NCI-H2171 treated with DMSO at 0.1 percent for 48 hours (cell line): ENCODE measurements at regions not wholly inside any gene's neighbourhood (a gene's known extent, or its start where the extent isn't known, plus 50 kb on each side); places are given as distances from the start of the nearest gene placed in this dataset.

Source experiments
- DNase-seq: peaks from one replicate; lab custom pipeline; 2025; lab: John Stamatoyannopoulos, UW

DNA sequence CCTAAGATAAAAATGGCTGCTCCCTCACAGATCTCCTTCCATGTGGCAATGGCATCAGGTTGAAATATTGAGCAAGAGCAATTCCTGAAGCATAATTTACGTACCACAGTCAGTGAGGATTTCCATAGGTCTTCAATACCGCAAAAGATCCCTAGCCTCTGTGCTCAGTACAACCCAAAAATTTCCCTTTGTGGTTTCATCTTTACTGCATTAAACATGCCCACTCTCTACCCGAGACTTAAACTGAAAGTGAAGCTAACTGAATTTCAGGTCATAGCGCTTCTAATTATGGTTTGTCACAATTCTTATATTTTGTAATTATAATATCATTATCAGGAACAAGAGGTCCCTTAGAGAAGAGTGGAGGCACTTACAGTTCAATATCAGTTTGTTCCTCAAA lies 1071.1 kb downstream of the XPNPEP1 start:
- no peak for DNase-seq

DNA sequence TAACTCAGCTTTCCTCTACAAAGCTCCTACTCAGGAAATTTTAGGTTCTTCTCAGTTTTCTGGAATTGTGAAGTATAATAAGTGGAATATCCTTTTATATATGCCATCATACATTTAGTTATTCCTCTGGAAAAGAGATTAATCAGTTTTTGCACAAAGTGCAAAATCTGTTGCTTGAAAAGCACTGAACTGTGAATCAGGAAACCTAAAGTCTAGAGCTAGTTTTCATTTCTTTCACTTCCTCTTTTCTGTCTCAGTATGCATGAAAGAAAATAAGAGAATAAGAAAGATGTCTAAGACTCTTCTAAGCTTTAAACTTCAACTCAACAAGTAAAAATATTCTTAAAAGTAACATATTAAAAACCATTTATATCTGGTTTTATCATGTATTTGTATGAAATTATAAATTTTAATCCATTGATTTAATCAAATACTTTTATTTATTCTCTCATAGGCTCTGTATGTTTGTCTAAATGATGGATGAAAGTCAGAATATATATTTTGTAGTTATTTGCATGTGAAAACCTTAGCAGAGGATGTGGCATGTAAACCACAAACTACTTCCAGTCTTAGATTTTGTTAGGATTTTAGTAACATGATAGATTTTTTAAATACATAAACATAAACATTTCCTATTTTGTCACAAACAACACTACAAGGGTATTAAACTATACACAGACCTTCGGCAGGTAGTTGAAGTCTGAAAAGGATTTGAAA lies 1073.0 kb downstream of the XPNPEP1 start:
- DNase-seq, result no peak

DNA sequence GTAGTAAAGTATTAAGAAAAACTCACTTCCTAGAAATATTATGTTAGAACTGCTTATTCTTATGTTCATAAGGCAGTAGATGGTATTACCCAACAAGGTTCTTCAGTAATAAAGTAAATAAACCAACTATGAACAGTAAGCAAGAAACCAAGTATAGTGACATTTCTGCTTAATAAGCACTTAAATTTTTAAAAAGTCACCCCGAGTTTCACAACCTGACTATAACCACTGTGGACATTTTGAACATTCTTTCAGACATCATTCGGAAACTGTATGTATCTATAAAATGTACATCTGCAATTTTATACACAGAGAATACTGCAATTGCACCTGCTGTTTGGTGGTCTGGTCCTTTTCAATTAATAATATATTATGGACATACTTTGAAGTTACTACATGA lies 1073.6 kb downstream of the XPNPEP1 start:
- no peak for DNase-seq

DNA sequence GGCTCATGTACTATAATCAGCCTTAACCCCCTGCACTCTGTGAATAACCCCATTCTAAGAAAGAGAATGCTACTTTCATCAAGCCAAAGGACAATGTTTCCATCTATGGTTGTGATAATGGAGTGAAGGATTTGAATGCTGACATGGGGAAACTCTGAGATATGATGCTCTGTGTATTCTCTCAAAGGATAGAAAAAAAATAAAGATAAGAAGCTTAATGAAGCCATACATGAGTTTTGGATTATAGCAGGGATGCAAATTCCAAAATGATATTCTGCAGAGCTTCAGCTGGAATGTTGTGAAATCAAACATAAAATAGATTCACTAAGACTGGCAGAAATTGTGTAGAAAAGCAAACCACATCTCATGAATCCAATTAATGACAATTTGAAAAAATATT lies 1074.1 kb downstream of the XPNPEP1 start:
- no peak for DNase-seq

DNA sequence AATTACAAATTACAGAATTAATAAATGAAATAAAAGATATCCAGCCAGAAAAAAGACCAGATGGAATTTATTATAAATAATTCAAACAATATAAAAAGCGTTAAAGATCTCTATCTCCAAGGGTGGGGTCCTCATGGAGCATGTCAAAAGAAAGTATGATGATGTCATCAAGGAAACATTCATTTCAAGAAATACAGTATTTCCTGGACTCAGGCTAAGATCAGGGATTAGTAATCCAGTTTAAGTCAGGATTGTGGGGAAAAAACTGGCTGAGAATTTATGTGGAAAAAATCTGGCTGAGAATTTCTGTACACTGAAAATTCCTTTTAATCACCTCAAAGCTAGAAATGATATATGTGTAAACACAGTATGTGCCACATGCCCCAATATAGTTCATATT lies 1075.3 kb downstream of the XPNPEP1 start:
- no peak for DNase-seq

DNA sequence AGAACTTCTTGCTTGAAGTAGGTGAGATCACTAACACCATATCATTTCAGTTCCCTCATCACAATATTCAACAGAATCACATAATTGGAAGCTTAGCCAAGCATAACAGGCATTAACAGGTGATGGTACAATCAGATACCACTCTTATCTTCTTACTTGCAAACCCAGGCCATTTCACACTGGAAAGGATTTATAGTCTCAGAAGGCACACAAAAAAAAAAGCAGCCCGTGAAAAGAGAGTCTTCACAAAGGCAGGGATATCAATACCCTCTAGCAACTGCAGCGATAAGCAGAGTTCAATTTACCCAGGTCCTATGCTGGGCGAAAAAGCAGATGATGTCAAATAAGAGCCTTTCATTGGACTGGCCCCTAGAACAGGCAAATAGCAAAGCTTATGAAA lies 1082.4 kb downstream of the XPNPEP1 start:
- no peak for DNase-seq

DNA sequence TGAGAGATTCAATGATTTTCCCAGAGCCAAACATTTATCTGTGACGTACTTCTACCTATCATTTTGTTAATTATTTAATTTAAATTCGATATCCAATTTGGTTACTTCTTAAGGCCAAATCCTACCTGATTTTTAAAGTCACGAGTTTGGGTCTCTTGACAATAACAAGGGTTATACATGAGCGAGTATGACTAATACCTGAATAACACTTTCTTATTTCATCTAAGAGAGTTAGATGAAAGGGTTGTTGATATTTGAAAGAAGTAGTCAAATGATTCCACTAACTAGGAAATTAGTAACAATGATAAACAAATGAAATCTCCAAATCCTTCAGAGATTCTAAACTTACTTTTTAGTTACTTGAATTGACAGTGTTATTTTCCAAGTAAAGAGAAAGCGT lies 1086.9 kb downstream of the XPNPEP1 start:
- DNase-seq, result no peak

DNA sequence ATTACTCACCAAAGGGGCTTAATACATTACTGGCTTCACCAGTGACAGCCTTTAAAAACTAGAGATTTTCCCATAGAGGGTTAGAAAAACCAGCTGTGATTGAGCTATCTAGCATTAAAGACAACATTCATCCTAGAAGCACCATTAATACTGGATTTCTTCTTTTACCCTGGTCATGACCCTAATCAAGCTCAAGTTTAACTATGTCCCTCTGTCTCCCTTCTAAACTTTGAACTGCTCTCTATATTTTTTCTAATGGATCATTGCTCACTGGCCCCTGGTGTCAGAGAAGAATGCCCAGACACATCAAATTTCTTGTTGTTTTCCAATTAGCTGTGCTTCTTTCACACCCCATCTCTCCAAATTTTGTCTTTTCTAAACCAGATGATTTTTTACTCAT lies 1101.3 kb downstream of the XPNPEP1 start:
- DNase-seq, result no peak

DNA sequence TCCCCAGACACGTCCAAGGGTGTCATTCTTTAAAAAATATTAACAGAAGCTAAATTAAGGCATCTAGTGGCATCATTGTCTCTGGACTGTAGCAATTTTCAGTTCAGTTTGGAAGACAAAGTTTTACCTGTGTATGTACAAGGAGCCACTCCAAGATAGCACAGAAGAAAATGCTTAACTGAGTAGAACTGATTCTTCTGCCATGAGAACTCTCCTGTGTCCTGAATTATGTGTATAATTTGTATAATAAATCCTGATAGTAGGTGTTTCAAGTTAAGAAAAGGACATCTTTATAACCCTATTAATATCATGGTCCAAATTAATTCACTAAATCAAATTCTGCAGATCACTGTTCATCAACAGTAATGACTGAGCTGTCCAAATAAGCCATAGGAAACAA lies 1104.0 kb downstream of the XPNPEP1 start:
- no peak for DNase-seq

DNA sequence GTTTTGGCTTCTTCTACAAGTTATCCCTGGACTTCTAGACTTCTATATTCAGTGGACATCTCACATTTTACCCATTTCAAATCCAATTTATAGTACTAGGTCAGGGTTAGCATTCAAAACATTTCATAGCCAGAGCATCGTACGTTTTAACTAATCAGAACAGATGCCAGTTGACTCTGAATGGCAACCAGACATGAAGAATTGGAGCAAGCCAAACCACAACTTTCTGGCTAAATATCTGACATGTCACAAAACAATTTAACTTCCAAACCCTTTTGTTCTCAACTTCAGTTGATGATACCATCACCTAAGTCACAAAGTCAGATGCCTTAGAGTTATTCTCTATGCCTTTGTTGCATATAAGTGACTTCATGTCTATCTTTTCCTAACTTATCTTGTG lies 1105.7 kb downstream of the XPNPEP1 start:
- no peak for DNase-seq

DNA sequence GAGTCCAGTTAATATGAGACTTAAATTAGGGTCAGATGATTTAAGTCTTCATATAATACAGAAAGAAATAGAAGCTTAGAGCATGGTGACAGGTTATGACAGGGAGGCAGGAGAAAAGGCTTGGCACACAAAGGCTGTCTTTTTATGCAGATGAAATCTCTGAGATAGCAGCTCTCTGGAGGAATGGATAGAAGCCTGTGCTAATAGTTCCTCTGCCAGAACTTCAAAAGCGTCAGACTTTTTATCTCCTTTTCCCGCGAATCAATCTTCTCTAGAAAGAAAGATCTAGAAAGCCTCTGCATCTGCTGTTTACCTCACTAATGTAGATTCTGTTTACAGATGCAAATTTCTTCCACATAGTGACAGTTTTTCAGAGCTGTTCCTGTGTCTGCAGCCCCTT lies 1106.2 kb downstream of the XPNPEP1 start:
- no peak for DNase-seq

DNA sequence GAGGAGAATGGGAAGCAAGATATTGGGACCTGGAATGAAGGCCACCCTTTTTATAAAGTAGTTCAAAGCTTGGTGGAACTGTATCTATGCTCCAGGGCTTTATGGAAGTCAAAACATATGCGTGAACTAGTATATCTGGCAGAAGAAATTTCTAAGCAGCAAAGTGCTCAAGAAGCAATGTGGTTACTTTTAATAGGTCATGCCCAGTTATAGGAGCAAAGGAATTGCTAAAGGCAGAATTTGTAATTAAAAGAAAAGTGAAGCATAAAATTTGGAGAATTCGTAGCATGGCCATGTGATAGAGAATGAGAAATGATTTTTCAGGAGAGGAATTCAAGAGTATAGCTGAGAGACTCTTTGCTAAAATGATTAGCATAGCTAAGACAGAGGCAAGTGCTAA lies 1110.4 kb downstream of the XPNPEP1 start:
- DNase-seq, result no peak

DNA sequence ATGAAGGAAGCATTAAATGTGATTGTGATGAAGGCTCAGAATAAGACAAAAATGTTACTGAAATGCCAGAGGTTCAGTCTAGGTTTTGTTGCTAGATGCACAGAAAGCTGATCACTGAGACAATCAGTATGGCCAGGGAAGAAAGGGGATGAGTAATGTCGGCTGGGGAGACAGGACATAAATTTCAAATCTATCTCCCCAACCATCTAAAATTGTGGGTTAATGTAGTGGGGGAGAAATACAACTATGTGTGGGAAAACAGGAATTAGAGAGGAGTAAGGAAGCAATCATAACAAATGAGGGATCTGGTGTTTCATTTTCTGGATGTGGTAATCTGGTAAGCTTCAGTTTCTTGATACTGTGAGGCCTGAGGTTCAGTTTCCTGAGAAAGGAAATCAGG lies 1111.0 kb downstream of the XPNPEP1 start:
- no peak for DNase-seq

DNA sequence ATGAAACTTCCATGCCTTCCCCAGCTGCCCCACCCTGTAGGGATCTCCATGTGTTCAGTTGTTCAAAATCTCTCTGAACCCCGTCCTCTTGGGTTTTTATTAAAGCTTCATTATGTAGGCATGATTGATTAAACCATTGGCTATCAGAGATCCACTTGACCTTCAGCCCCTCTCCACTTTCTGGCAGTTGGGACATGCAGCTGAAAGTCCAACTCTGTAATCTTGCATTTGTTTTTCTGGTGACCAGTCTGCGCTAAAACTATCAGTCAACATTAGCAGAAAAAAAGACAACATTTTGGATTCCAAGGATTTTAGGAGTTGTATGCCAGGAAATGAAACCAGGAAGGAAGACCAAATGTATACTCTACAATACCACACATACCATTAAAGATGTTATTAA lies 1115.1 kb downstream of the XPNPEP1 start:
- DNase-seq, result no peak

DNA sequence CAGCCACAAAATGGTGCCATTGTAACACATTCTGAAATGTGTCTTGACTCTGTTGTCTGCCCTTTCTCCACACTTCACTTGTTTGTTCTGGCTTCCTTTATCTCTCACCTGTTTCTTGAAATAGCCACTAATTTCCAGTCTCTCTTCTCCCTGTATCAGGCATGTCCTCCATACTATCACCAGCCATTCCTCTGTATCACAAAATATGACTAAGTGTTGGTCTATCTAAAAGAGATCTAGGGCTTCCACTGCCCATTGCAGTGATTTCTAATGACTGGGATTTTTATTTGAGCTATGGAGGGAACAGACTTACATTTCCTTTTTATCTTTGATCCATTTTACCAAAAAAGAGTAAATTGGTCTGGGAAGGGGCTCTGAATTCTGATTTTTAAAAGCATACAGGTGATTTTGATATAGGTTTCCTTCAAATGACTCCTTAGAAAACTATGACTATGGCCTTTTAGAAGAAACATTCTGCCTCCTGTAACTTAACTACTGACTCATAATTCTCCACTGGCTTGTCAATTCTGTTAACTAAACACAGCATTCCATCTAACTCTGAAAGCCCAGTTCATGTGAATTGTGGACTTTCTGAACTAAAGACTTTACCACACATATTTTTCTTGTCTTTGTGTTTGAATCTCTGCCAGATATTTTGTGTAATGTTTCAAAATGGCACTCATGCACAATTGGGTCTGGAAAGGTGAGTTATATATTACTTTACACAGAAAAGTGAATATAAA lies 1121.4 kb downstream of the XPNPEP1 start:
- DNase-seq, result no peak

DNA sequence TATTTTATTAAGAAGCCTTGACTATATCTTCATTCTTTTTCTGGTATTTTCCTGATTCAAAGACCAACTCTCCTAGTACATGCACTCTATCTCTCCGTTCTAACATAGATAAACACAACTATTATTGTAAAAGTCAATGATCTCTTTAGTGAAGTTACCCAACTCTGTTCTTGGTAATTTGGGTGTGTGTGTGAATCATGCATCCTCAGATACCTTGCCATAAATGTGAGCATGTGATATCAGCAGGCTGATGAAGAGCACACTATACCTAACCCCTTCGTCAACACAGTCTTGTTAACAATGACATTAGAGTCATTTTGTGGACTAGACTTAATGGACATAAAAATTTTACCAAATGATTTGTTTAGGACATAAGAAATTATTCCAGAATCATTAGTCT lies 1122.1 kb downstream of the XPNPEP1 start:
- DNase-seq, result no peak

DNA sequence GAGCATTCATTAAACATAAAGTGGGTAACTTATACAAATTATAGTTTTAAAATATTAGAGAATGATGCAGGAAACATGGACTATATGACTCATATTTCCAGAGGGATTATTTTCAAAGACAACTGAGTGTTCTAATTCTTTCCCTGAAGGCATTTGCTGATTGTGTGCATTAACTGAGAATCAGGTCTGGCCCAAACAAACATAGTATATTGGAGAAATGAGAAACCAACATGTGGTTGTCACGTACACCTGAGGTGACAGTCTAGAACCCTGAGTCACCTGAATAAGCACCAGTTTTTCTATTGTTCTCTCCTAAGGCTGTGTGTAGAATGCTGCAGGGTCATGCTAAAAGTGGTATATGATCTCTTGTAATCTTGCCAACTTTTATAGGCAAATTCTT lies 1125.7 kb downstream of the XPNPEP1 start:
- no peak for DNase-seq

DNA sequence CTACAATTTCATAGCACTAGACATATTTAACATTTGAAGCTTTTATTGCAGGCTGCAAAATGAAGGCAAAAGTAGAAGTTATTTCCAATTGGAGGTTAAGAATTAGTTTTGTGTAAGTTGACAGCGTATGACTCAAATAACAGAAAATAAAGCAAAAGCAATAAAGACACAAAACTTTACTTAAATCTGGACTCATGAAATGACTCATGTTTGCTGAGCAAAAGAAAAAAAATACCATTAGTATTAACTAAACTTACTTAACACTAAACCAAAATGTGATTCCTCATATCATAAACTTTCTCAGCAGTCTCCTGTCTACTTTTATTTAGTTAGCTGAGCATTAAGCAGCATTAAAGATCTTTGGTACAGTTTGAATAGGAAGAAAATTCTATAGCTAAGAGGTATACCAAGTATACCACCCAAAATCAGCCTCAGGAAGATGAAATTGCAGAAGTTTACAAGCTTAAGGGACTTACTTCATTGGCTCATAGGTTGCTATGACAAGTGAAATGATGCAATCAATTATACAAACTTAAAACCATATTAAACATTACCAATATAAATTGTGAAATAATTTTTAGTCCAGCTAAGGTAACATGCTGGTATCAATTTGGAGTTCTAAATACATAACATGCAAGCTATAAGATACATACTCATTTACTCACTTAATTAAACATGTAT lies 1131.4 kb downstream of the XPNPEP1 start:
- DNase-seq, result no peak

DNA sequence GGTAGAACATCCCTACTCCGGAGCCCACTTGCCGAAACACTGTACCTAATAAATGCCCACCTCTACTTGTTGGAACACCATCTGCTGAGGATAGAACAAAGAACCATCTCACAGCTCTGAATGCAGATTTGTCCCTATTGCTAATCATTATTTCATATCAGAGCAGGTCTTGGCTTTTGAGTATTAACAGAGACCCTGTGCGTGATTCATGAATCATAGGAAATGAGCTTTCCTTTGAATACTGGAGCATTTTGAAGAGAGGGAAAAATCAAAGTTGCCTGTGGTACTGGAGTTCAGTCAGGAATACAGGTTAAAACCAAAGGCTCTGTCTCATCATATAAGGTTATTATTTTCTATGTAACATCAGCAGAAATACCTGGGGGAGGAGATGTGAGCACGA lies 1132.3 kb downstream of the XPNPEP1 start:
- no peak for DNase-seq

DNA sequence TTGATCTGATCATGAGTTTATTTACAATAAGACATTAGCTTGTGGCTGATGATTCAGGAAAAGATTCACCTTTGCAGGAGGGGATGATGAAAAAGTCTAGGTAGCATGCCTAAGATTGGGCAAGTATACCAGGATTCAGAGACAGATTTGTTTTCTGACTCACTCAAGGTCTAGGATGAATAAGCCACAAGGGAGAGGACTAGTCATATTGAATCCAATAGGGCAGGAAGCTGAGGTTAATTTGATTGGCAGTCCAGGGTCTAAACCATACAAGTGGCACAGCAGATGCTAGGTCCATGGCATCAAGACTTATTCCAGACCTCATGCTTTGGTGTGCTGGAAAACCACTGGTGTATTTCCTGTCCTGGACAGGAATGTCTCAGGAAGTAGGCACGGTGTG lies 1133.4 kb downstream of the XPNPEP1 start:
- DNase-seq, result no peak

DNA sequence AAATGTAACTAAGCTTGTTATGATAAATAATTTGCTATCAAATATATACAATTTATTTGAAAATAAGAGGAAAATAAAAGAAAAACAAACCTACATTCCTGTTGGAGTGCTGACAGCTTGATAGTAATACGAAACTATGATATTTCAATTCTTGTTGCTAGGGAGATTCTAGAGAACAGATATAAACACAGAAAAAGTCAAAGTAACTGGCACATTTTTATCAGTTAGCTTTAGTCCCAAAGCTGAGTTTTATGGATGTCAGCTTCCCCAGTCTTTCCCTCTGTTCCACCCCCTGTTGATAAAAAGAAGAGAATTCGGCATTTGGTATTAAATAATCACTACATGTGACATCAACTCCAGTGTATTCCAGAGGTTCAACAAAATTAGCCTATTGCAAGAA lies 1134.0 kb downstream of the XPNPEP1 start:
- no peak for DNase-seq

DNA sequence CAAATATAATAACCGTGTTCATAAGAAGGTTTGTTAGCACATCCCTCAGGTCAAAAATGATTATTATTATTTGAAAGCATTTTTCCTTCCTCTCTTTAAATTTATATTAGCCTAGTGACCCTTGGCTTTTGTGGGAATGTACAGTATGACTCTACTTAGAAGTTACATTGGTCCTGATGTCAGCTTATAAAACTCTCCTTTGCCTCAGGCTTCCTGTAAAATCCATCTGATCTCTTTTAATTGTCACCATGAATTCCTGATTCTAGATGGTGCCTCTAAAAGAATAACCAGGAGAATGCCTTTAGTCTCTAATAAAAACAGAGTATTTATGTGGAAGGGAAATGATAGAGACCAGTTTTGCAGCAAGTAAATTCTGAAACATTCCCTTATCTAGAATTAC lies 1134.4 kb downstream of the XPNPEP1 start:
- DNase-seq, result no peak

DNA sequence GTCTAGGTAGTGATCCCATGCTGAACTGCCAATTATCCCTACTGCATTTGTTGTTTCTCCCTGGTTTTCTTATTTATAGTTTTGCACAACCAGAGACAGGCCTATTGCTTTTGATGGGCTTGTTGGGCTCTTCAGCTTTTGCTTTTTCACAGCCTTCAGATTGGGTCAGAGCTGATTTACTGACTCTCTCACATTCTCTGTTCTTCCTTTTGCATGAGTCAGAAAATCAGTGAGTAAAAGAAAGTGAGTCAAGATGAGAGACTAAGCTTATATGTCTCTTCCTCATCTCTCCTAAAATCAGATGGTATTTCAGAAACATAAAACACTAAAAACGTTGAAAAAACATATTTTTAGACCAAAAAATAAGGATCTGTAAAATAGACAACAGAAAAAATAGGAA lies 1135.4 kb downstream of the XPNPEP1 start:
- no peak for DNase-seq
